ENCODE measurements at regions not wholly inside any gene's neighbourhood (a gene's known extent, or its start where the extent isn't known, plus 50 kb on each side); places are given as distances from the start of the nearest gene placed in this dataset.

DNA sequence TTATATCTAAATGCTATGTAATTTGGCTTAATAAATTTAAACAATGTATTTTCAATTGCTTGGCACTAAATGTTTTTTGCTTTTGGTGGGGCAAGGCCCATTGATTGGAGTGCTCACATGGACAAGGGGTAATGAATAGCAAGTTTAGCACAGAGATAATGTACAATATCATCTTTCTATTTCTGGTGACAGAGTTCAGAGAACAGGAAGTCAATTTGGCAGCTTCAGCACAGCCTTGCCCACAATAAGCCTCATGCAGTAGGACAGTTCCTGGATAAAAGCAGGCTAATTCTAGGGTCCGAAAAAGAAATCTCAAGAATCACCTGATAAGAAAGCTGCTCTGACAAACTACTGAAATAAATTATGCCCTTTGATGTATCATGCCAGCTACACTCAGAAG lies 443.9 kb upstream of the FSHR start:
- no peak for DNase-seq (ENCODE audit: extremely low read depth, insufficient read length)
- Histone ChIP-seq H3K4me3 (replicated peaks; ENCODE audit: low read depth, low read length) (no peak overlapping the region), H3K36me3 (ENCODE audit: control insufficient read depth, insufficient read depth, low read length) (no peaks in the 10 kb centered on the region), H3K27me3 (replicated peaks; ENCODE audit: control insufficient read depth, insufficient read depth, low read length) (no peaks in the 10 kb centered on the region)
- TF ChIP-seq, protein P1, sequence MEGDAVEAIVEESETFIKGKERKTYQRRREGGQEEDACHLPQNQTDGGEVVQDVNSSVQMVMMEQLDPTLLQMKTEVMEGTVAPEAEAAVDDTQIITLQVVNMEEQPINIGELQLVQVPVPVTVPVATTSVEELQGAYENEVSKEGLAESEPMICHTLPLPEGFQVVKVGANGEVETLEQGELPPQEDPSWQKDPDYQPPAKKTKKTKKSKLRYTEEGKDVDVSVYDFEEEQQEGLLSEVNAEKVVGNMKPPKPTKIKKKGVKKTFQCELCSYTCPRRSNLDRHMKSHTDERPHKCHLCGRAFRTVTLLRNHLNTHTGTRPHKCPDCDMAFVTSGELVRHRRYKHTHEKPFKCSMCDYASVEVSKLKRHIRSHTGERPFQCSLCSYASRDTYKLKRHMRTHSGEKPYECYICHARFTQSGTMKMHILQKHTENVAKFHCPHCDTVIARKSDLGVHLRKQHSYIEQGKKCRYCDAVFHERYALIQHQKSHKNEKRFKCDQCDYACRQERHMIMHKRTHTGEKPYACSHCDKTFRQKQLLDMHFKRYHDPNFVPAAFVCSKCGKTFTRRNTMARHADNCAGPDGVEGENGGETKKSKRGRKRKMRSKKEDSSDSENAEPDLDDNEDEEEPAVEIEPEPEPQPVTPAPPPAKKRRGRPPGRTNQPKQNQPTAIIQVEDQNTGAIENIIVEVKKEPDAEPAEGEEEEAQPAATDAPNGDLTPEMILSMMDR (IDR thresholded peaks at IDR 0.05; ENCODE audit: insufficient read depth, low read length, poor library complexity, severe bottlenecking), result no peak

DNA sequence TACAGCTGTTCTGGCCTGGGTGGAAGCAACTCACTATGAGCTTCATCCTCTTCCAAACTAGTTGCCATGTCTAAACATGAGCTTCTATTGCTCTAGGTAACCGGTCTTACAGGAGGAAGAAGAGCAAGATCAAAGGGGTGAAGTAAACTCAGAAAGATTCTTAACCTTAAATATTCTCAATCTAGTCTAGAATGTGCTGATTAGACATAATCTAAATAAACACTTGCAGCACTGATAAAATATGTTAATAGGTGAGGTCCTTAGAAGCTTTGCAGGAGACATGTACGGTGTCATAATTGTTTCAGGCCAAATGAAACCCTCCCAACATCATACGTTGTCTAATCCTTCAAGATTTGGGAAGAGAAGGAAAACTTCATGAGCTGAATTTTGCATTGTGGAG lies 431.6 kb upstream of the FSHR start:
- TF ChIP-seq, protein P1 (IDR thresholded peaks at IDR 0.05; ENCODE audit: insufficient read depth, low read length, poor library complexity, severe bottlenecking), result no peak
- no peaks in the 10 kb centered on the region for H3K27me3 ChIP-seq (replicated peaks; ENCODE audit: control insufficient read depth, insufficient read depth, low read length)

DNA sequence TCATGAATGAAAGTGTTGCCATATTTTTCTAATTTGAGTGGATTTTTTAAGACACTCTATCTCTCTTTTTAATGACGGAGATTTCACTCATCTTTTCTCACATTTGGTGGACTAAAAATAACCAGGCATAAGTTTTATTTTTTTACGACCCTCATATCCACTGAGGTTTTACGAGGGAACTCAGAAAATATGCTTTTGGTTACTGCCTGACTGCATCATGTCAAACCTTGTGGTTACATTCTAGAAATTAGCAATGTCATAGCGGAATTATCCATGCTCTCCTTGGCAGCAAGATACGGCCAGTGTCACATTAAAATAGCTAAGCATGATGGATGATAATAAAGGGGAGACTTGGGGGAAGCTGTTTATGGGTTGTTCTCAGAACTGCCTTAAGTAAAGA lies 428.6 kb upstream of the FSHR start:
- H3K27me3 ChIP-seq (replicated peaks; ENCODE audit: control insufficient read depth, insufficient read depth, low read length), result no peaks in the 10 kb centered on the region
- no peak overlapping the region for H3K4me3 ChIP-seq (replicated peaks; ENCODE audit: low read depth, low read length)
- no peaks in the 10 kb centered on the region for H3K36me3 ChIP-seq (ENCODE audit: control insufficient read depth, insufficient read depth, low read length)
- TF ChIP-seq, protein P1 (IDR thresholded peaks at IDR 0.05; ENCODE audit: insufficient read depth, low read length, poor library complexity, severe bottlenecking), result no peak
- no peak for DNase-seq (ENCODE audit: extremely low read depth, insufficient read length)

More for the DNA sequence above, 431.6 kb upstream of the FSHR start:
- H3K4me3 ChIP-seq (replicated peaks; ENCODE audit: low read depth, low read length), result no peak overlapping the region
- H3K36me3 ChIP-seq (ENCODE audit: control insufficient read depth, insufficient read depth, low read length), result no peaks in the 10 kb centered on the region
- no peak for DNase-seq (ENCODE audit: extremely low read depth, insufficient read length)

DNA sequence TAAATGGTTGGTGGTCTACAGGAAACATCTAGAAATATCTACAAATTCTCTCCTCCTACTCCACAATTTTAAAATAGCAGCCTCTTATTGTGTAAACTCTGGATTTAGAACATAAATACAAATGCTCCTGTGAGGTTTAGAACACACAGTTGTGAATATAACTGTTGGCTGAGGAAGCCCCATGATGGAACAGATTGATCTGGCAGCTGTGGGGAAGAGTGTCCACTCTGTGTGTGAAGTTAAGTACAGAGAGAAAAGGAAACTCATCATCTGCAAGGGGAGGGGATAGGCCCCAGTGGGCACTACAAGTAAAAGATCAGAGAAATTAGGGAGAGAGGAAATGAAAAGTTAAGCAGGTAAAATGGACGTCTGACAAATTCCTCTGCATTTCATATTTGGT lies 422.7 kb upstream of the FSHR start:
- no peaks in the 10 kb centered on the region for H3K27me3 ChIP-seq (replicated peaks; ENCODE audit: control insufficient read depth, insufficient read depth, low read length)
- no peak overlapping the region for H3K4me3 ChIP-seq (replicated peaks; ENCODE audit: low read depth, low read length)
- TF ChIP-seq, protein P1 (IDR thresholded peaks at IDR 0.05; ENCODE audit: insufficient read depth, low read length, poor library complexity, severe bottlenecking), result no peak
- no peaks in the 10 kb centered on the region for H3K36me3 ChIP-seq (ENCODE audit: control insufficient read depth, insufficient read depth, low read length)
- no peak for DNase-seq (ENCODE audit: extremely low read depth, insufficient read length)

DNA sequence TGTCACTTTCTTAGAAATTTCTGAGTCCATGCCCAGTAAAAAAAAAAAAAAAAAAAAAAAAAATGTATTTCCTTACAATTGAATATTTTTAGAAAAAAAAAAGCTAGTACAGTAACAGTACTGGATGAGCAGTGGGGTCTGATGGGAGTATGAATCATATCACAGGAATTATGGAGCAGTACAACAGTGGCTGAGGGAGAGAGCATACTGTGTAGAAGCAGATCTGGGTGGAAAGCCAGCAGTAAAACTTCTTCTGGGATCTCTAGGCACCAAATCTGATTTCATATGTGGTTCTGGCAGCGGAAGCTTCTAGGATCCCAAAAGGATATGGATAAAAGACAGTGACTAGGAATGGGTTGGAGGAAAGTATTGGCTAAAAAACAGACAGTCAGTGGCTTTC lies 414.9 kb upstream of the FSHR start:
- no peak for DNase-seq (ENCODE audit: extremely low read depth, insufficient read length)
- TF ChIP-seq, protein P1 (IDR thresholded peaks at IDR 0.05; ENCODE audit: insufficient read depth, low read length, poor library complexity, severe bottlenecking), result no peak
- Histone ChIP-seq H3K36me3 (ENCODE audit: control insufficient read depth, insufficient read depth, low read length) (no peaks in the 10 kb centered on the region), H3K27me3 (replicated peaks; ENCODE audit: control insufficient read depth, insufficient read depth, low read length) (no peaks in the 10 kb centered on the region), H3K4me3 (replicated peaks; ENCODE audit: low read depth, low read length) (no peak overlapping the region)

All from GM06990 (cell line).